Activated B cell treated with CpG ODN at 0.5 μM for 24 hours (primary cell): ENCODE measurements at regions not wholly inside any gene's neighbourhood (a gene's known extent, or its start where the extent isn't known, plus 50 kb on each side); places are given as distances from the start of the nearest gene placed in this dataset.

ENCODE experiments used
- ATAC-seq: fragments of 200-7000 bp; cut with Tn5 transposase; one replicate; pipeline ENCODE4 v1.10.0; 2021; ENCODE audit warnings: low read depth, mild to moderate bottlenecking, moderate library complexity
- CTCF ChIA-PET: fragments of 350-600 bp; sonication (Branson Sonifier 250); formaldehyde crosslinking; loops from one replicate; lab custom pipeline; 2021; ENCODE audit warnings: antibody characterized with exemption; lab: Charles Lee
- POLR2A ChIA-PET: fragments of 350-600 bp; sonication (Branson Sonifier 250); formaldehyde crosslinking; loops from one replicate; lab custom pipeline; 2021; ENCODE audit warnings: antibody characterized with exemption; lab: Charles Lee
- DNase-seq: peaks from one replicate; pipeline ENCODE4 v3.0.0; 2022
- H3K27ac Mint-ChIP-seq: one replicate; pipeline ENCODE4 v1.8.0; 2020; ENCODE audit warnings: mixed read lengths
- H3K27me3 Mint-ChIP-seq: one replicate; pipeline ENCODE4 v1.8.0; 2021; ENCODE audit warnings: mixed read lengths
- H3K36me3 Mint-ChIP-seq: one replicate; pipeline ENCODE4 v1.8.0; 2021; ENCODE audit warnings: low read depth, mixed read lengths
- H3K4me1 Mint-ChIP-seq: one replicate; pipeline ENCODE4 v1.8.0; 2021; ENCODE audit warnings: mixed read lengths
- H3K4me3 Mint-ChIP-seq: one replicate; pipeline ENCODE4 v1.8.0; 2020; ENCODE audit warnings: mild to moderate bottlenecking, mixed read lengths
- H3K9me3 Mint-ChIP-seq: one replicate; pipeline ENCODE4 v1.8.0; 2020; ENCODE audit warnings: mixed read lengths
- CTCF ChIP-seq: fragments of 200-600 bp; IDR thresholded peaks from one replicate; pipeline ENCODE4 v1.8.0; 2022; ENCODE audit warnings: antibody characterized with exemption, mild to moderate bottlenecking
- intact Hi-C: fragments of 100-400 bp; cut with micrococcal nuclease; formaldehyde crosslinking; loops from one replicate; pipeline ENCODE4 v1.15.1; 2024

- CTCF ChIA-PET, result no interaction called here
- POLR2A ChIA-PET, result no interaction called here
- ATAC-seq (no peak), DNase-seq (no peak)
- no peaks in the 10 kb centered on the region for H3K36me3 Mint-ChIP-seq
- no peak overlapping the region for H3K27ac Mint-ChIP-seq
- H3K4me1 Mint-ChIP-seq, result no peaks in the 10 kb centered on the region
- H3K27me3 Mint-ChIP-seq, result no peaks in the 10 kb centered on the region
- H3K4me3 Mint-ChIP-seq, result no peak overlapping the region
- intact Hi-C loops, result no loop called here
- no peak for TF ChIP-seq CTCF
- peaks cover 2% of the 10 kb centered on the region for H3K9me3 Mint-ChIP-seq
Measured at GRCh38 chr9:115978659-115979096, 174.9 kb upstream of the PAPPA start.

- Mint-ChIP-seq H3K4me3 (no peak overlapping the region), H3K27ac (no peak overlapping the region), H3K9me3 (peaks cover 4% of the 10 kb centered on the region), H3K4me1 (no peaks in the 10 kb centered on the region), H3K27me3 (no peaks in the 10 kb centered on the region), H3K36me3 (no peaks in the 10 kb centered on the region)
- no peak for DNase-seq
- intact Hi-C loops, result no loop called here
- ATAC-seq, result no peak
- ChIA-PET CTCF (no interaction called here), POLR2A (no interaction called here)
- no peak for TF ChIP-seq CTCF
Measured at GRCh38 chr9:115980054-115980453, 173.5 kb upstream of the PAPPA start.

- DNase-seq, result no peak
- Mint-ChIP-seq H3K36me3 (no peaks in the 10 kb centered on the region), H3K27ac (no peak overlapping the region), H3K9me3 (peaks cover 4% of the 10 kb centered on the region), H3K27me3 (no peaks in the 10 kb centered on the region), H3K4me1 (no peaks in the 10 kb centered on the region), H3K4me3 (no peak overlapping the region)
- ChIA-PET CTCF (no interaction called here), POLR2A (no interaction called here)
- ATAC-seq, result no peak
- TF ChIP-seq CTCF, result no peak
- intact Hi-C loops, result no loop called here
Measured at GRCh38 chr9:115980502-115980901, 173.1 kb upstream of the PAPPA start.

- POLR2A ChIA-PET, result no interaction called here
- H3K4me1 Mint-ChIP-seq, result no peaks in the 10 kb centered on the region
- H3K9me3 Mint-ChIP-seq, result peaks cover 4% of the 10 kb centered on the region
- ATAC-seq, result no peak
- intact Hi-C loops, result no loop called here
- CTCF ChIA-PET, result no interaction called here
- no peaks in the 10 kb centered on the region for H3K27me3 Mint-ChIP-seq
- H3K27ac Mint-ChIP-seq, result no peak overlapping the region
- H3K4me3 Mint-ChIP-seq, result no peak overlapping the region
- no peak for TF ChIP-seq CTCF
- no peak for DNase-seq
- H3K36me3 Mint-ChIP-seq, result no peaks in the 10 kb centered on the region
Measured at GRCh38 chr9:115980976-115981375, 172.6 kb upstream of the PAPPA start.

GRCh38 chr9:115983366-115983765, 170.2 kb upstream of the PAPPA start:
- peaks cover 2% of the 10 kb centered on the region for H3K9me3 Mint-ChIP-seq
- DNase-seq (no peak), ATAC-seq (no peak)
- ChIA-PET POLR2A (no interaction called here), CTCF (no interaction called here)
- intact Hi-C loops, result no loop called here
- TF ChIP-seq CTCF, result no peak
- no peaks in the 10 kb centered on the region for H3K27me3 Mint-ChIP-seq
- H3K27ac Mint-ChIP-seq, result no peak overlapping the region
- no peaks in the 10 kb centered on the region for H3K4me1 Mint-ChIP-seq
- H3K36me3 Mint-ChIP-seq, result no peaks in the 10 kb centered on the region
- H3K4me3 Mint-ChIP-seq, result no peak overlapping the region
